DND-41 (cell line): ENCODE measurements at regions not wholly inside any gene's neighbourhood (a gene's known extent, or its start where the extent isn't known, plus 50 kb on each side); places are given as distances from the start of the nearest gene placed in this dataset.

Experiments used
- ATAC-seq: fragments of 200-7000 bp; cut with Tn5 transposase; 3 replicates; pipeline ENCODE4 v1.9.1; 2021; ENCODE audit warnings: low read depth; ENCODE audit not compliant: insufficient read depth
- DNase-seq: peaks from one replicate; pipeline ENCODE4 v3.0.0-alpha.2; 2020
- H2AFZ ChIP-seq: 2 replicates; pipeline ENCODE4 v1.6.0; 2012; ENCODE audit warnings: low read depth, low read length
- H3K27ac ChIP-seq: 2 replicates; pipeline ENCODE4 v1.5.1; 2012; ENCODE audit warnings: low read length, inconsistent platforms
- H3K27me3 ChIP-seq: fragments of 200-600 bp; sonication (generic); 2 replicates; pipeline ENCODE4 v1.6.0; 2012; ENCODE audit warnings: low read length, mild to moderate bottlenecking, inconsistent platforms; ENCODE audit not compliant: insufficient read depth, poor library complexity
- H3K36me3 ChIP-seq: 2 replicates; pipeline ENCODE4 v1.5.1; 2012; ENCODE audit warnings: low read length, inconsistent platforms; ENCODE audit not compliant: insufficient read depth
- H3K4me1 ChIP-seq: 2 replicates; pipeline ENCODE4 v1.5.1; 2012; ENCODE audit warnings: mild to moderate bottlenecking, low read length; ENCODE audit not compliant: insufficient read depth
- H3K4me2 ChIP-seq: 2 replicates; pipeline ENCODE4 v1.6.0; 2012; ENCODE audit warnings: mild to moderate bottlenecking, moderate library complexity, low read length, inconsistent platforms; ENCODE audit not compliant: insufficient read depth
- H3K4me3 ChIP-seq, 2 experiments: fragments of 200-600 bp in 1 of 2; shearing (Covaris generic) in 1 of 2; 2 replicates each; pipeline ENCODE4 v1.5.1; 2012 to 2016; ENCODE audit warnings: inconsistent platforms in 2 of 2, low read length in 2 of 2, mild to moderate bottlenecking in 2 of 2, low read depth in 1 of 2, moderate library complexity in 1 of 2
- H3K79me2 ChIP-seq: 2 replicates; pipeline ENCODE4 v1.6.0; 2012; ENCODE audit warnings: low read length, inconsistent platforms; ENCODE audit not compliant: insufficient read depth
- H3K9ac ChIP-seq: 2 replicates; pipeline ENCODE4 v1.6.0; 2012; ENCODE audit warnings: low read depth, mild to moderate bottlenecking, inconsistent platforms, low read length, moderate library complexity
- H3K9me3 ChIP-seq: 2 replicates; pipeline ENCODE4 v1.5.1; 2012; ENCODE audit warnings: low read length, moderate library complexity, mild to moderate bottlenecking, inconsistent platforms; ENCODE audit not compliant: insufficient read depth, severe bottlenecking
- H4K20me1 ChIP-seq: 2 replicates; pipeline ENCODE4 v1.6.0; 2012; ENCODE audit warnings: low read length; ENCODE audit not compliant: insufficient read depth
- CTCF ChIP-seq: IDR thresholded peaks from 2 replicates; pipeline ENCODE4 v1.5.1; 2012; ENCODE audit warnings: borderline replicate concordance, low read length, moderate library complexity, mild to moderate bottlenecking; ENCODE audit not compliant: poor library complexity, severe bottlenecking; ENCODE audit errors: extremely low read depth
- EZH2 ChIP-seq: IDR thresholded peaks from 3 replicates; pipeline ENCODE4 v1.6.1; 2012; ENCODE audit warnings: borderline replicate concordance, low read depth, mild to moderate bottlenecking, moderate library complexity, low read length, inconsistent platforms; ENCODE audit not compliant: severe bottlenecking

GRCh38 chr12:111291357-111291756 is 77.5 kb downstream of the PHETA1 start:
- Histone ChIP-seq H3K9ac (no peak overlapping the region), H3K4me1 (no peaks in the 10 kb centered on the region), H3K36me3 (no peaks in the 10 kb centered on the region), H3K4me2 (no peak overlapping the region), H4K20me1 (no peaks in the 10 kb centered on the region), H3K27ac (no peak overlapping the region), H3K4me3 (no peak overlapping the region), H3K27me3 (no peaks in the 10 kb centered on the region), H3K9me3 (no peaks in the 10 kb centered on the region), H3K79me2 (no peaks in the 10 kb centered on the region), H2AFZ (no peak overlapping the region)
- TF ChIP-seq CTCF = no peak
- TF ChIP-seq EZH2 = no peak
- ATAC-seq (no peak), DNase-seq (no peak)

- Histone ChIP-seq H3K4me1 (no peaks in the 10 kb centered on the region), H3K79me2 (no peaks in the 10 kb centered on the region), H3K27me3 (no peaks in the 10 kb centered on the region), H3K4me2 (no peak overlapping the region), H3K9ac (no peak overlapping the region), H2AFZ (no peak overlapping the region), H3K36me3 (no peaks in the 10 kb centered on the region), H3K27ac (no peak overlapping the region), H4K20me1 (no peaks in the 10 kb centered on the region; the same call in 1 of the 2 replicates), H3K9me3 (no peaks in the 10 kb centered on the region), H3K4me3 (no peak overlapping the region)
- TF ChIP-seq CTCF (no peak), EZH2 (no peak)
- ATAC-seq (no peak), DNase-seq (no peak)
These were observed 80.1 kb downstream of the PHETA1 start for GRCh38 chr12:111288771-111289170.

GRCh38 chr12:111287125-111287900 is 81.6 kb downstream of the PHETA1 start:
- TF ChIP-seq EZH2 (no peak), CTCF (no peak)
- DNase-seq = no peak
- no peak overlapping the region for H3K27ac ChIP-seq

GRCh38 chr12:111285200-111285599 is 83.7 kb downstream of the PHETA1 start:
- Histone ChIP-seq H3K27ac (no peak overlapping the region), H3K4me3 (no peak overlapping the region), H3K36me3 (no peaks in the 10 kb centered on the region), H3K27me3 (no peaks in the 10 kb centered on the region), H3K79me2 (no peaks in the 10 kb centered on the region), H3K9me3 (no peaks in the 10 kb centered on the region), H3K9ac (no peak overlapping the region), H3K4me1 (no peaks in the 10 kb centered on the region), H2AFZ (no peak overlapping the region), H3K4me2 (no peak overlapping the region), H4K20me1 (no peaks in the 10 kb centered on the region; the same call in 1 of the 2 replicates)
- no peak for DNase-seq
- TF ChIP-seq EZH2 = no peak
- no peak for TF ChIP-seq CTCF
- no peak for ATAC-seq

More at GRCh38 chr12:111287125-111287900, 81.6 kb downstream of the PHETA1 start:
- Histone ChIP-seq H3K4me3 (no peak overlapping the region), H3K36me3 (no peaks in the 10 kb centered on the region), H3K4me2 (no peak overlapping the region), H3K79me2 (no peaks in the 10 kb centered on the region), H3K4me1 (no peaks in the 10 kb centered on the region), H3K9ac (no peak overlapping the region), H4K20me1 (no peaks in the 10 kb centered on the region; the same call in 1 of the 2 replicates), H3K27me3 (no peaks in the 10 kb centered on the region), H3K9me3 (no peaks in the 10 kb centered on the region), H2AFZ (no peak overlapping the region)
- ATAC-seq = no peak
